M059J (cell line): ENCODE measurements at regions not wholly inside any gene's neighbourhood (a gene's known extent, or its start where the extent isn't known, plus 50 kb on each side); places are given as distances from the start of the nearest gene placed in this dataset.
A peak's percentile ranks its signal among the peaks of the same experiment; 100 is the strongest.

ENCODE experiments used
- DNase-seq: peaks from one replicate; pipeline ENCODE4 v3.0.0-alpha.2; 2012; ENCODE audit warnings: low read depth

DNA sequence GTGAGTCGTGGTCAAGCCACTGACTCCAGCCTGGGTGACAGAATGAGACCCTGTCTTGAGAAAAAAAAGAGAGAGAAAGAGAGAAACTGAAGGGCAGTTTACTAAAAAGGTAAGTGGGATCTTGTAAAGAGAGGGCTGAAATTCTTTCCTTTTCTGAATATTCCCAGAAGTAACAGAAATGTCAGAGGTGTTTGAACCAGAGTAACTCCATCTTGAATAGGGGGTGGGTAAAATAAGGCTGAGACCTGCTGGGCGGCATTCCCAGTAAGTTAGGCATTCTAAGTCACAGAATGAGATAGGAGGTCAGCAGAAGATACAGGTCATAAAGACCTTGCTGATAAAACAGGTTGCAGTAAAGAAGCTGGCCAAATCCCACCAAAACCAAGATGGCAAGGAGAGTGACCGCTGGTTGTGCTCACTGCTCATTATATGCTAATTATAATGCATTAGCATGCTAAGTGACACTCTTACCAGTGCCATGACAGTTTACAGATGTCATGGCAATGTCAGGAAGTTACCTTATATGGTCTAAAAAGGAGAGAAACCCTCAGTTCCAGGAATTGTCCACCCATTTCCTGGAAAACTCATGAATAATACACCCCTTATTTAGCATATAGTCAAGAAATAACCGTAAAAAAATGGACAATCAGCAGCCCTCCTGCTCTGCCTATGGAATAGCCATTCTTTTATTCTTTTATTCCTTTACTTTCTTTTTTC is 1334.3 kb upstream of the ZEB2 start:
- no peak for DNase-seq

DNA sequence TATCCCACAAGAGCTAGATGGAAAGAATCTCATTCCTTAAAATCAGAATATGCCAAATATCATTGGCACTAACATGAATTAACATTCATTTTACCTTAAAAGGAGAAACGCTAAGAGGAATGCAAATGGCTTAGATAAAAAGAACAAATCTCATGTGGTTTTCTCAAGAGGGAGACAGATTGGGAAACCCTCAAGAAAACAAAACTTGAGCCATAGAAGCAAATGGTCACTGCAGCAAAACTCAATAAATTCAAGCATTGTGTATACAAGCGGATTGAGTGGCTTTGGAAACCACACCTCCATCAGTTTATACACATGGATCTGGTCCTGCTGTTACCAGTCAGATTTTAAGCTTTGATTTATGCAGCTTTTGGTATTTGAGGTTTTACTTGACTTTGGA is 1331.8 kb upstream of the ZEB2 start:
- DNase-seq: no peak

DNA sequence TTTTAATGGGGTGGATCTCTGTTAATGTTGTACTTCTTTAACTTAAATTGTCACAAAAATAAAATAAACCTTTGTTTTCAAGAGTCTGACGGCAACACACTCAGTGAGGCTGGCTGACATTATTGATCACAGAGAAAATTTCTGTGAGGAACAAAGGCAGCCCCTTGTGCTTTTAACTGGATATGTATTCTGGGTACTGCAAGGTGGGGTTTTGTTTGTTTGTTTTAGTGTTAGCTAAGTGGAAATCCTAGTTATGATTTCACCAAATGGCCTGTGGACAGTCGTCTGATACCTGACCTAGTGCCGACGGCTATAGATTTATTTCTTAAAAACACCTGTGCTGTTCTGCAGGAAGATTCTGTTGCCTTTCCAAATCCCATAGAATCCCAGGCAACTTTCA is 1329.5 kb upstream of the ZEB2 start:
- no peak for DNase-seq

DNA sequence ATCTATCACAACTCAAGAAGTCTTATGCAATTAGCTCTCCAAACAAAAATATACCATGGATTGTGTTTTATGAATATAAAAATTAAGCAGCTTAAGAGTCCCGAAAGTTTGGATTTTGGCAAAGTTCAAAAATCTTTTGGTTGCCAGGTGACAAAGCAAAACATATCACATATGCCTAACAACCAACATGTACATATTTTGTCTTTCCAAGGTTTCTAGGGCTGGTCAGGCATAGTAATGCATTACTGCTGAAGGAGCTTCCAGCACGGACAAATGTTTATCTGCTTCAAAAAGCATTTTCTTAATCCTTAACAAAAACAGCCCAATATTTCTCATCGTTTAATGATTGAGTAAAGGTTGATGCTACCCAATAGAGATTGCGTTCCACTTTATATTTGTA is 1327.1 kb upstream of the ZEB2 start:
- peak; percentile 1 for DNase-seq

DNA sequence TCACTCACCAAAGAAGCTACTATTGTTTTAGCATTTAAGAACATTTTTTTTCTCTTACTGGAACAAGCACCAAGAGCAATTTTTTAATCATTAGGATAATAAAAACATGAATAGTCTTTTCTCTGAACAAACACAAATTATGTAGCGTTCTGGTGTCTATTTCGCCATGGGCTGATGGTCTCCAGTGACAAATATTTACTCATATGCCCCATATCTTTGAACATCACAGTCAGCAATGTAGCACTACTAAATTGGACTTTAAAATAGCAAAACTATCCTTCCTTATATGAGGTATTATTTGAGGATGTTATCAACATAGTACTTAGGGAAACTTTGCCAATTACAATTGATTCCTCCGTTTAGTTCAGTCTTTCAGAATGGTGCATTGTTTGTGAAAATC is 1326.0 kb upstream of the ZEB2 start:
- no peak for DNase-seq

DNA sequence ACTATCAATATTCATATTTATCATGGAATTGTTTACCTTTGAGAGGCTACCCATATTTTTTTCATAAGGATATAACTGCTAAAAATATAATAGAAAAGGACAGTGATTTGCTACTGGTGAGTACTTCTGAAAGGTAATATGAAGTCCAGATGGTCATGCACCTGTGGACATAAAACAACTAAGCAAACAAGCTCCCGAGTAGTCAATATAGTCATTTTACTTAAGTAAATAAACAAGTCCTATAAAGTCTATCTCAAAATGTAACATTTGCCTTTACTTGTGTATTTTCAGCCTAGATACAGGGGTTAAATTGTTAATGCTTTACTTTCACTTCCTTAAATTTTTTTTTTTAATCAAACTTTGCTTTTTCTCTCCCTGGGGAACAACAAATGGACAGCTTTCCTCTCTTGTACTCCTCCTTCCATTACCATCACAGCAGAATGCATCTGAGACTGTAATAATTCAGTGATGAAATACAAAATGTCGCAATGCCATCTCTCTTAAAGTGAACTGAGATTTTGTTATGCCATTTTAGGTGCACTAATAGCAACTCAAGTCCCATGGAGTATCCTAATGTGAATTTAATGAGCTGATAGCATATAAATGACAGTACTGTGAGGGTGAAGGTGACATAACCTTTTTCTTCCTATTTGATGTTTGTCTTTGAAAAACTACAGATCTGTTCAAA is 1325.4 kb upstream of the ZEB2 start:
- DNase-seq: no peak

DNA sequence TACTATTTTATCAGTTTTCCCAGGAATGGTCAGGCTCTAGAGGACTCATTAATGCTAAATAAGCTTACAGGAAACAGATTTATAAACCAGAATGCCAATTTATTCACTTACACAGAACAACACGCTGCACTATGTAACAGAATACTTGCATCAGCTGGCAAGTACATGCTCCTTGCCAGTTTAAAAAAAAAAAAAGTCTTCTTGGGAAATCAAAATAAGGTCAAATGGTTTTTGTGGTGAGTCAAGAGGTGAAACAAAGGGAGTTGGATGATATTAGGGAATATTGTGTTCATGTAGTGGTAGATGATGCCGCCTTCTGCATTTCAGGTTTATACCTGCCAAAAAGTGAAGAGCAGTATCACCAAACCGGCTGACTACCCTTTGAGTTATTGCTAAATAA is 1322.1 kb upstream of the ZEB2 start:
- no peak for DNase-seq

DNA sequence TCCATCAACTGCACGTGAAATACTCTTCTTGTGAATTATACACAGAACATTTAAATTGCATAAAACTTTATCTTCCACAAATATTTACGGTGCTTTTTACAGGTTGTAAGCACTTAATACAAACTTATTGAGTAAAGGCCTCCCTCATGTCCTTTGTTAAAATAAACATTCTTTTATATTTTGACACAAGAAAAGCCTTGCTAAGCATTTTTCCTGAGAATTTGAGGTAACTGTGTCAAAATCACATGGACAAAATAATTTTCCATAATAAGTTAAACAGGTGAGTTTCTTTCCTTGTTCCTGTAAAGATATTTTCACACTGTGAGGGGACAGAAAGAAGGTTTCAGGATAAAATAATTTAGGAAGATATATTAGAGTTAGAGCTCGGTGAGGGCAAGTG is 1317.1 kb upstream of the ZEB2 start:
- no peak for DNase-seq

DNA sequence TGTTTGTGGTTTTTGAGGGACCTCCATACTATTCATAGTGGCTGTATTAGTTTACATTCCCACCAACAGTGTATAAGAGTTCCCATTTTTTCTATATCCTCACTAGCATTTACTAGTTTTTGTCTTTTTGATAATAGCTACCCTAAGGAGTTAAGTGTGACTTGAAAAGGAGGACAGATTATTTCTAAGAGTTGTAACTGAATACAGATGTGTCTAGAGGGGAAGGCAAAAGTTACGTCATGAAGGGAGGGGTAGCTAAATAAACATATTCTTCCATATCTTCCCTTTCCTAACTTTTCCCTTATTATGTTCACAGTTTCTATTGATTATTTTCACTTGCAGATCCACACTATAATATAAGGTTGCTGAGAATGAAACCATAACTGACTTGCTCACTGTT is 1315.7 kb upstream of the ZEB2 start:
- no peak for DNase-seq

DNA sequence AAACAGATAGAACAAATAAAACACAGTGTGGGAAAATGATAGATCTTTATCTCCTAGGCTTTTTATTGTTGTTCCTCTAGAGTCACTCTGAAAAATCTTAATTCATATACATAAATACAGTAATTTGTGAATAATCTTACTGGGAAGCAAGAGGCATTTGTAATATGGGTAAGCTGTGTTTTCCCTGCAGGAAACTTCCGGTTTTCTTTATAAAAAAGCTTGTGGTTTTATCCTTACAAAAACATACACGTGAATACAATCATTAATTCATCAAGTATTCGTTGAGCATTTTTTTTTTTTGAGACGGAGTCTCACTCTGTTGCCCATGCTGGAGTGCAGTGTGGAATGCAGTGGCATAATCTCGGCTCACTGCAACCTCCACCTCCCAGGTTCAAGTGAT is 1312.8 kb upstream of the ZEB2 start:
- no peak for DNase-seq

DNA sequence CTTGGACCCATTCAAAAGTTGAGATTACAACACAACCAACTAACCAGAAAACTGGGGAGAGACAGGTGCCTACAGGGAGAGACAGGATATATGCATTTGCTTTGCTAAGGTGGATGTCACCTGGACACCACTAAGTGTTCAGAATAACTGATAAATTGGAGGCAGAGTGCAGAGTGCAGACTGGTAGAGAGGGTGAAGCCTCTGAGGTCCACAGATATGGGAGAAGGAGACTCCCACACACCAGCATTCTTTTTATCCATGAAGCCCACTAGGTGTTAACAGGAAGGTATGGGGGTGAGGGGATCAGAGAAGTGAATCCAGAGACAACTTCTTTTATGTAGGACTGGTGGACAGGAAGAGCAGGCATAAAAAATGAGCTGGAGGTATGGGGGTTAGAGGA is 1310.0 kb upstream of the ZEB2 start:
- DNase-seq: no peak

DNA sequence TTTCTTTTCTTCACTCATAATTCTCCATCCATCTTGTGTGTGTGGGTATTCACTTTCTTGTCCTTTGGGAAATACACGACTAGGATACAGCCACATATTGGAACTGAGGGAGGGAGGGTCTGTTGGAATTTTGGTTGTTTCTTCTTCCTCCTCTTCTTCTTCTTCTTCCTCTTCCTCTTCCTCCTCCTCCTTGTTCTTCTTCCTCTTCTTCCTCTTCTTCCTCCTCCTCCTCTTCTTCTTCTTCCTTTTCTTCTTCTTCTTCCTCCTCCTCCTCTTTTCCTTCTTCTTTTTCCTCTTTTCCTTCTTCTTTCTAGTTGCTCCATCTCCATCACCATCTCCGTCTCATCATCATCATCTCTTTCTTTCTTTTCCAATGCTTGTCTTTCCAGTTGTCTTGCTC is 1307.3 kb upstream of the ZEB2 start:
- DNase-seq: no peak

DNA sequence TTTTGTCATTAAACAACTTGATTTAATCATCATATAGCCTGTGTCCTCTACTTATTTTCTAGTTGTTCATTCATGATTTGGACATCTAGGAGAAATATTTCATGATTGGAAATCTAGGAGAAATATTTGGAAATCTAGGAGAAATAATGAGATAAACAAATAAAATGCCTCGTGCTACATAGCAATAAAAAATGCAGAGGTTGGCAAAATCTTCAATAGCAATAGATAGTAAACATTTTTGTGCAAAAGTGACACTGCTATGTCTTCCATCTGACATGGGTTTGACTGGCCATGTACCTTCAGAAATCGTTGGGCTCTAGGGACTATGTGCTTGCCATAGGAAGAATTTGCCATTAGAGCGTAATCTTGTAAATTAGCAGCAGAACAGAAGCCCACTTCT is 1304.5 kb upstream of the ZEB2 start:
- no peak for DNase-seq

DNA sequence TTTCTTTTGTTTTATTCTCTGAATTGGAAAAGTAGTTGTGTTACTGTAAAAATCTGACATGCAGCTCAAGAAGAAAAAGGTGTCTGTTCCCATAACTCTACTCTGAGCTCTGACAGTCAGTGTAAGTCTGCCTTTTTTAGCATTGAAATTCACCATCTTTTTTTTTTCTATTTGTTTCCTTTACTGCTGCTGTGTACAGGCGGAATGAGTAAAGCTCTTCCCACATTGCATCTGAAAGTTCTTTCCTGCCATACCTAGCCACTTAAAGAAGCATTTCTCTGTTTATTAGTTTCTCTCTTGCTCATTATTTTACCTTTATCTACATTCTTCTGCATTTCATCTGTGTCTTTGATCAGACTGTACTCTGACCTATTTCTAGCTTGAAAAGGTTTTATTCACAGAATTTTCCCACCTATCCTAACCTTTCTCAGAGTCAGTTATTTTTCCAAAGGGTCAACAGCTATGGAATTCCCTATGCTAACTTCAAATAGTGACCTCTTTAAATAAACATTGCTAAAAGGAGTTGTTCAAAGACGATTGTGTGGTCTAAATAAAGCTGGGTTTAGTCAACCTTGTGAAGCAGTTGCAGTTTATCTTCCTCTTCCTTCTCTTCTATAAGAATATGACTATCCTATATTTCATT is 1303.1 kb upstream of the ZEB2 start:
- no peak for DNase-seq

DNA sequence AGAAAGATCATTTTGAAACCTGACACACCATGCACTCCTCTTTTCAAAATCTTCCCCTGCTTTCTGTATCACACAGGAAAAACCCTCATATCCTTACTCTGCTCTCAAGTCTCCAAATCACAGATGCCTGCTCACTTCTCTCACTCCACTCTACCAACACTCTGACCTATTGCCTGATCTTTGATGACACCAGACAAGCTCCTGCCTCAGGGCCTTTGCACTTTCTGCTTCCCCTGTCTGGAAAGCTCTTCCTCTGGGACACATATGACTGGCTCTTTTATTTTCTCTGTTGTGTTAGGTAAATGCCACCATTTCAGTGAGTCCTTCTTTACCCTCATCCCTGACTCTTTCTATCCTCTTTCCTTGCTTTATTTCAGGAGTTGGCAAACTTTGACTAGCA is 1300.7 kb upstream of the ZEB2 start:
- DNase-seq: no peak

DNA sequence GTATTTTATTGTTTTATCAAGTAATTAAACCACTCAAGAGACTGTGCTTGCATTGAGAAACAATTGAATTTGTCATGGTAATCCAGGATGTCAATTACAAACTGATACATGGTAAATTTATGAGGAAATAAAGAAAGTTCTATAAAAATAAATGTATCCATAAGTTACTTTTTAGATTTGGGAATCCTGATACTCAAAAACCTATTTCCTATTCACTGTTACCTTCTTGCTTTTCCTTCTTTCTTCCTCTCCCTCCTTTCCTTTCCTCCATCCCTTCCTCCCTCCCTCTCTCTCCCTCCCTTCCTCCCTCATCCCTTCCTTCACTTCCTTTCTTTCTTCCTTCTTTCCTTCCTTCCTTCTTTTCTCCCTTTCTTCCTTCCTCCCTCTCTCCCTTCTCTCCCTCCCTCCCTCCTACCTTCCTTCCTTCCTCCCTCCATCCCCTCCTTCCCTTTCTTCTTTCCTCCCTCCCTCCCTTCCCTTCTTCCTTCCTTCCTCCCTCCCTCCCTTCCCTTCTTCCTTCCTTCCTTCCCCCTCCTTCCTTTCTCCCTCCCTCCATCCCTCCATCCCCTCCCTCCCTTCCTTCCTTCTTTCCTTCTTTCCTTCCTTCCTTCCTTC is 1299.1 kb upstream of the ZEB2 start:
- DNase-seq: no peak

DNA sequence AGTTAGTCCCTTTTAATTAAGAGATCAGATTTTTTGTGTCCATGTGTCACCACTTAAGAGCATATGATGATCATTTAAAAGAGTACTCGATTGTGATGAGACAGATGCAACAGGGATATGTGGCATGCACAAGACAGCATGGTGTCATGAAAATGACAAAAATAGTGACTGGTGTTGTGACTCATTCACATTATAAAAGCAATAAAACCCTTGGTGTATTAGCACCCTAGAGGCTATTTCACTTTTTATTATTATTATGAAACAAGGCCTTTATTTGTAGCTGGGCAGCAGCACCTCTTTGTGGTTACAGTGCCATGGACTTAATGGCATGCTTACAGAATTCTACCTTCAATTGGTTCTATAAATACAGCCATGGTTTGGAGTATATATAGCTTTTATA is 1296.0 kb upstream of the ZEB2 start:
- DNase-seq: peak; percentile 12

DNA sequence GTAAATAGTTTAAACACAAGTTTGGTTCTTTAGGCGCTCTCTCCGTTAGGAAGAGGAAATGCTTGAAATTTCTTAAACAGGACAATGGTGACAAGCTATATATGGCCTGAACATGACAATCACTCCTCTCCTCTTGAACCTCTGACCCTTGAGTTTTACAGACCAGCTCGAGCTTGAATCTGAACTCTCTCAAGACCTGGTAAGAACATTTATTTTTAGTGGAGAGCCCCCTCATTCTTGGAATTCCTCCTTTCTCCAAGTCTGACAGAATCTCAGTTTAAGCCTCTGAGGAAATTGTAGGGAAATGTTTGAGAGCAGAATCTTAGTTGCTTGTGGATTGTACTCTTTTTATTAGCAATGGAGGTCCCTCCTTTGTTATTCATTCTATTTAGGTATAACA is 1293.6 kb upstream of the ZEB2 start:
- DNase-seq: no peak

DNA sequence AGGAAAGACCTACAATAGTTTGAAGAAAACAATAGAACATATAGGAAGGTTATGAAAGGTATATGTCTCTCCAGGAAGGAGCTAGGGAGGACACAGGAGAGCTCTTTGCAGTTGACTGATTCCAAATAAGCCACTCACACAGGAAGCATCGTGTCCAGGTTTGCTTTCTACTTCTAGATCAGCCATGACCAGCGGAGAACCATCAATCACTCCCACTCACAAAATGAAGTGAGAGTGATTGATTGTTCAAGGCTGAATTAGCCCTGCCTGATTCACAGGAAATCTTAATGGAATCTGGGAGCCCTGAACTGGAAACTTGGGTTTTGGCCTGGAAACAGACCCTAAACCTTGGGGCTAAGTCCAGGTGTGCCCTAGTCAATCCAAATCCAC is 1292.2 kb upstream of the ZEB2 start:
- DNase-seq: no peak

DNA sequence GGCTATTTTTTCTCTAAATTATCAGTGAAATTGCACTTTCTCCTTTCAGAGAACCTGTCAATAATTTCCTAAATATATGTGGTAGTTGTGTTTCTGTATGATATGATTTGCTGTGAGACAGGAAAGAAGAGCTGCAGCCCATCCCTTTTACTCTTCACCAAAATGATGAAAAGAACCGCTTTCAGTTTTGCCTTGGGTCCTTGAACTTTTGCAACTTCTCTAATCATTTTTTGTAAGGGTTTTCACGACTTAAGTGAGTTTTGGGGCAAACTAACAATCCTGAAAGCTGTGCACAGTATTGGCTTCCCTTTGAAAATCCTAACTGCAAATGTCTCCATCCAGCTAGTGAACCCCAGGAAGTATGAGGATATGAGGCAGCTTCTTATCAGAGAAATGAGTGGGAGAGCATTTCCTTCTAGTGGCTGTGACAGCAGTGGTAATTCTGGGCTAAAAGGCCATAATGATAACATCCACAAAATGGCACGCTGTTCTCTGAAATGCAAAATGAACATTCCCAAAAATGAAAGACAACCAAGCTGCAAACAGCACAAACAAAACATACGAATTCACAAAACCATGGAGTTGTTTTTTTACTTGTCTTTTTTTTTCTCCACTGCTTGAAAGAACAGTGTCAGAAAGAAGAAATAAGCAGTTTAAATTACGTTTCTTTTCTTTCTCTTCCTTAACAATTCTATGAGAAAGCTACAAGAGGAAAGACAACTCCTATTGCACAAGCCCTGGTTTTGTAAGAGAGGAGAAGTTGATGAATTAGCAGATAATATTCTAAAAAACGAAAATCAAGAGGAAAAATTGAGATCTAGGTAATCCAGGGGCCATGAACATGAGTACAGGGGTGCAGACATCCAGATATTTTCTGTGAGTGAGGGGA is 1291.6 kb upstream of the ZEB2 start:
- DNase-seq: no peak

DNA sequence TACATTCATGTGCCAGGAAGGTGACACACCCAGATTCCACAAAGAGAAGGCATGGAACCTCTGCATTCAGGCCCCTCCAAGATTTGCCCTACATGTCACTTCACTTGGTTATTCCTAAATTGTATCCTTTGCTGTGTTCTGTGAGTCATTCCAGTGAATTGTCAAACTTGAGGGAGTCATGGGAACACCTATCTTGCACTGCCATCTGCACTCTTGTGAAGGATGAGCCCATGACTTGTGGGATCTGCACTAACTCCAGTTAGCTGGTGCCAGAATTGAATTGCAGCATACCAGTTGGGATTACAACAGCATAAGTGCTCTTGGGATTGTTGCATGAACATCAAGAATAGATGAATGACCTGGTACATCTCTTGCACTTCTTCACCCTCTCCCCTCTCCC is 1288.0 kb upstream of the ZEB2 start:
- DNase-seq: peak; percentile 22

DNA sequence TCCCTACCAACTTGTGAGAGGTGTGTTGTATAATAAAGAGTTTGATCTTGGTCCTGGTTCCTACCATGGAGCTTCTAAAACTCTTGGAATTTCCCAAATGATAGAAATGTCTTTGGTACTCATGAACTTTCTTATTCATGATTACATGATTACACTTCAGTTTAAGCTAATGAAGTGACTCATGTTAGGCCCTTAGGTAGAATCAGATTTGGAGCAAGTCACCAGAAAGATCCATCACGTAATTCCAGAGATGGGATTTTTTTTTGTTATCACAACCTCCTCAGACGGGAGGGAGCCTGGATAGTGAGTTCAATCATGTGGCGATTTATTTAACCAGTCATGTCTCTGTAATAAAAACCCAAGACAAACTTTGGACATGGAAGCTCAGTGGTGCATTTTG is 1287.6 kb upstream of the ZEB2 start:
- DNase-seq: peak; percentile 6
